ENCODE measurements at regions not wholly inside any gene's neighbourhood (a gene's known extent, or its start where the extent isn't known, plus 50 kb on each side); places are given as distances from the start of the nearest gene placed in this dataset.

- WGBS, result 80% methylated on average over 3 of the region's 3 CpGs
- Histone ChIP-seq H2BK12ac (ENCODE audit: low read length in 2 of 2) (no peak overlapping the region), H4K8ac (ENCODE audit: low read length) (no peak overlapping the region), H2BK5ac (ENCODE audit: low read depth, low read length, poor library complexity, severe bottlenecking) (no peak overlapping the region), H3K9ac (ENCODE audit: low read length) (no peak overlapping the region), H3K79me1 (replicated peaks; ENCODE audit: low read length, poor library complexity, severe bottlenecking) (no peaks in the 10 kb centered on the region), H3K36me3 (ENCODE audit: control insufficient read depth in 1 of 2, insufficient read depth in 2 of 2, low read depth in 1 of 2, low read length in 2 of 2) (no peaks in the 10 kb centered on the region), H4K91ac (ENCODE audit: low read length) (no peak overlapping the region), H3K14ac (ENCODE audit: low read length in 2 of 2) (no peak overlapping the region), H3K4me2 (ENCODE audit: low read length, poor library complexity, severe bottlenecking) (no peak overlapping the region), H2AFZ (ENCODE audit: low read depth, low read length) (no peak overlapping the region), H3K18ac (ENCODE audit: low read depth in 1 of 2, low read length in 2 of 2) (no peak overlapping the region), H3K4me1 (ENCODE audit: control insufficient read depth, insufficient read depth, low read depth, low read length) (no peaks in the 10 kb centered on the region), H3K27me3 (ENCODE audit: control insufficient read depth in 1 of 2, insufficient read depth in 1 of 2, low read length in 2 of 2) (no peaks in the 10 kb centered on the region), H2BK120ac (ENCODE audit: low read depth, low read length) (no peak overlapping the region), H2BK15ac (ENCODE audit: low read depth, poor library complexity, severe bottlenecking) (no peak overlapping the region), H3K23ac (ENCODE audit: low read length in 2 of 2) (no peak overlapping the region), H3K9me3 (ENCODE audit: control insufficient read depth, low read length) (no peaks in the 10 kb centered on the region), H3K4me3 (ENCODE audit: insufficient read depth in 1 of 2, low read depth in 1 of 2, low read length in 2 of 2) (no peak overlapping the region), H3K4ac (ENCODE audit: low read depth in 1 of 2, low read length in 2 of 2) (no peak overlapping the region), H2AK5ac (ENCODE audit: low read length, severe bottlenecking) (no peak overlapping the region), H3K27ac (ENCODE audit: low read length, poor library complexity, severe bottlenecking) (no peak overlapping the region)
- DNase-seq, result no peak
Observed at GRCh38 chrX:33357606-33358005, 146.3 kb upstream of the DMD start.

DNA sequence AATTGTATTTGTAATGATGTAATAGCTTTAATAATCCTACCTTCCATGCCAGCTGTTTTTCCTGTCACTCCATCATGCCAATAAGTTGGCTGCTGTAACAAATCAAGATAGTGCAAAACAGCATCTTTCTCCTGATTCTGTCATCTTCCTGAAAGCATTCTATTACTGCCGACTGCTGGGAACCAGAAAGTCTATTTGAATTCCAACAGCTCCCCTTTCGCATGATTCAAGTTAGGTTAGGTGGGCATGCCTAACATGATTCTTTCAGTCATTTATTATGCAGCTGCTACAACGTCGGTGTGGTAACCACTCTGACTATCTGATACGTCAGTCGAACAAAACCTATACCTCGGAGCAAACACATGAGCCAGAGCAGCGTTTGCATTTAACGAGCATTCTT is 127.9 kb upstream of the DMD start:
- H2BK5ac ChIP-seq (ENCODE audit: low read depth, low read length, poor library complexity, severe bottlenecking), result no peak overlapping the region
- no peak overlapping the region for H2AK5ac ChIP-seq (ENCODE audit: low read length, severe bottlenecking)
- no peaks in the 10 kb centered on the region for H3K4me1 ChIP-seq (ENCODE audit: control insufficient read depth, insufficient read depth, low read depth, low read length)
- DNase-seq, result no peak
- no peak overlapping the region for H4K91ac ChIP-seq (ENCODE audit: low read length)
- H3K18ac ChIP-seq (ENCODE audit: low read depth in 1 of 2, low read length in 2 of 2), result no peak overlapping the region
- no peaks in the 10 kb centered on the region for H3K9me3 ChIP-seq (ENCODE audit: control insufficient read depth, low read length)
- H3K4me3 ChIP-seq (ENCODE audit: insufficient read depth in 1 of 2, low read depth in 1 of 2, low read length in 2 of 2), result peak overlapping the region in 1 of 2 experiments; percentile 67
- H3K27me3 ChIP-seq (ENCODE audit: control insufficient read depth in 1 of 2, insufficient read depth in 1 of 2, low read length in 2 of 2), result no peaks in the 10 kb centered on the region
- no peak overlapping the region for H2AFZ ChIP-seq (ENCODE audit: low read depth, low read length)
- no peak overlapping the region for H3K4me2 ChIP-seq (ENCODE audit: low read length, poor library complexity, severe bottlenecking)
- H2BK12ac ChIP-seq (ENCODE audit: low read length in 2 of 2), result no peak overlapping the region
- no peak overlapping the region for H3K27ac ChIP-seq (ENCODE audit: low read length, poor library complexity, severe bottlenecking)
- H3K9ac ChIP-seq (ENCODE audit: low read length), result no peak overlapping the region
- H4K8ac ChIP-seq (ENCODE audit: low read length), result no peak overlapping the region
- no peak overlapping the region for H2BK120ac ChIP-seq (ENCODE audit: low read depth, low read length)
- no peak overlapping the region for H3K4ac ChIP-seq (ENCODE audit: low read depth in 1 of 2, low read length in 2 of 2)
- H3K79me1 ChIP-seq (replicated peaks; ENCODE audit: low read length, poor library complexity, severe bottlenecking), result no peaks in the 10 kb centered on the region
- H2BK15ac ChIP-seq (ENCODE audit: low read depth, poor library complexity, severe bottlenecking), result no peak overlapping the region
- WGBS, result 52% methylated on average over 7 of the region's 9 CpGs
- no peak overlapping the region for H3K23ac ChIP-seq (ENCODE audit: low read length in 2 of 2)
- H3K14ac ChIP-seq (ENCODE audit: low read length in 2 of 2), result no peak overlapping the region
- no peaks in the 10 kb centered on the region for H3K36me3 ChIP-seq (ENCODE audit: control insufficient read depth in 1 of 2, insufficient read depth in 2 of 2, low read depth in 1 of 2, low read length in 2 of 2)

DNA sequence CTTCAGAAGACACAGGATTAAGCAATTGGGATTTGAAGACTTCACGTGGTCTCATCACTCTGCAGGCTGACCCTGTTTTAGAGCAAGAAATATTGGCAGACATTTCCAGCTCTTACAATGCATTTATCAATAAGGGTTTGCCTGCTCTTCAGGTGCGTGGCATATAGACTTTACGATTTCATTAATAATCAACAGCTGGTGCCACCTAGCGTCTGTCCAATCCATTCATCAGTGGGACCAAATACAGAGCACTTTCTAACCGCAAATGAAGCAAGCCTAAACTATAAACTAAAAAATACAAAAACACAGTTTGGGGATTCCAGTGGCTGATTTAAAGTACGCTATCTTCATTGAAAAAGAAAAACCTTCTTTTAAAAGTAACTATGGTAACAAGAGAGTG is 125.4 kb upstream of the DMD start:
- H3K79me1 ChIP-seq (replicated peaks; ENCODE audit: low read length, poor library complexity, severe bottlenecking), result no peaks in the 10 kb centered on the region
- H2AFZ ChIP-seq (ENCODE audit: low read depth, low read length), result no peak overlapping the region
- no peak overlapping the region for H2BK12ac ChIP-seq (ENCODE audit: low read length in 2 of 2)
- H3K27me3 ChIP-seq (ENCODE audit: control insufficient read depth in 1 of 2, insufficient read depth in 1 of 2, low read length in 2 of 2), result no peaks in the 10 kb centered on the region
- no peak overlapping the region for H2AK5ac ChIP-seq (ENCODE audit: low read length, severe bottlenecking)
- peak; percentile 6 for DNase-seq
- no peak overlapping the region for H4K8ac ChIP-seq (ENCODE audit: low read length)
- WGBS, result 26% methylated on average over 5 of the region's 6 CpGs
- H4K91ac ChIP-seq (ENCODE audit: low read length), result no peak overlapping the region
- H3K4me2 ChIP-seq (ENCODE audit: low read length, poor library complexity, severe bottlenecking), result no peak overlapping the region
- no peak overlapping the region for H3K4ac ChIP-seq (ENCODE audit: low read depth in 1 of 2, low read length in 2 of 2)
- H3K23ac ChIP-seq (ENCODE audit: low read length in 2 of 2), result no peak overlapping the region
- no peaks in the 10 kb centered on the region for H3K4me1 ChIP-seq (ENCODE audit: control insufficient read depth, insufficient read depth, low read depth, low read length)
- H2BK15ac ChIP-seq (ENCODE audit: low read depth, poor library complexity, severe bottlenecking), result no peak overlapping the region
- H3K18ac ChIP-seq (ENCODE audit: low read depth in 1 of 2, low read length in 2 of 2), result no peak overlapping the region
- H3K4me3 ChIP-seq (ENCODE audit: insufficient read depth in 1 of 2, low read depth in 1 of 2, low read length in 2 of 2), result no peak overlapping the region
- H3K36me3 ChIP-seq (ENCODE audit: control insufficient read depth in 1 of 2, insufficient read depth in 2 of 2, low read depth in 1 of 2, low read length in 2 of 2), result no peaks in the 10 kb centered on the region
- no peak overlapping the region for H2BK120ac ChIP-seq (ENCODE audit: low read depth, low read length)
- no peak overlapping the region for H3K9ac ChIP-seq (ENCODE audit: low read length)
- H3K14ac ChIP-seq (ENCODE audit: low read length in 2 of 2), result no peak overlapping the region
- H3K27ac ChIP-seq (ENCODE audit: low read length, poor library complexity, severe bottlenecking), result no peak overlapping the region
- no peak overlapping the region for H2BK5ac ChIP-seq (ENCODE audit: low read depth, low read length, poor library complexity, severe bottlenecking)
- H3K9me3 ChIP-seq (ENCODE audit: control insufficient read depth, low read length), result no peaks in the 10 kb centered on the region

GRCh38 chrX:33333271-33333670 is 121.9 kb upstream of the DMD start:
- Histone ChIP-seq H2AK5ac (ENCODE audit: low read length, severe bottlenecking) (no peak overlapping the region), H3K14ac (ENCODE audit: low read length in 2 of 2) (no peak overlapping the region), H3K4me2 (ENCODE audit: low read length, poor library complexity, severe bottlenecking) (no peak overlapping the region), H2BK5ac (ENCODE audit: low read depth, low read length, poor library complexity, severe bottlenecking) (no peak overlapping the region), H3K4me3 (ENCODE audit: insufficient read depth in 1 of 2, low read depth in 1 of 2, low read length in 2 of 2) (no peak overlapping the region), H3K4me1 (ENCODE audit: control insufficient read depth, insufficient read depth, low read depth, low read length) (no peaks in the 10 kb centered on the region), H3K9me3 (ENCODE audit: control insufficient read depth, low read length) (no peaks in the 10 kb centered on the region), H3K23ac (ENCODE audit: low read length in 2 of 2) (no peak overlapping the region), H2BK12ac (ENCODE audit: low read length in 2 of 2) (no peak overlapping the region), H3K36me3 (ENCODE audit: control insufficient read depth in 1 of 2, insufficient read depth in 2 of 2, low read depth in 1 of 2, low read length in 2 of 2) (no peaks in the 10 kb centered on the region), H3K27ac (ENCODE audit: low read length, poor library complexity, severe bottlenecking) (no peak overlapping the region), H4K91ac (ENCODE audit: low read length) (no peak overlapping the region), H3K4ac (ENCODE audit: low read depth in 1 of 2, low read length in 2 of 2) (no peak overlapping the region), H3K27me3 (ENCODE audit: control insufficient read depth in 1 of 2, insufficient read depth in 1 of 2, low read length in 2 of 2) (no peaks in the 10 kb centered on the region), H3K18ac (ENCODE audit: low read depth in 1 of 2, low read length in 2 of 2) (no peak overlapping the region), H3K9ac (ENCODE audit: low read length) (no peak overlapping the region), H3K79me1 (replicated peaks; ENCODE audit: low read length, poor library complexity, severe bottlenecking) (no peaks in the 10 kb centered on the region), H2BK15ac (ENCODE audit: low read depth, poor library complexity, severe bottlenecking) (no peak overlapping the region), H2BK120ac (ENCODE audit: low read depth, low read length) (no peak overlapping the region), H4K8ac (ENCODE audit: low read length) (no peak overlapping the region), H2AFZ (ENCODE audit: low read depth, low read length) (no peak overlapping the region)
- DNase-seq, result no peak
- 95% methylated on average over 1 of the region's 2 CpGs for WGBS
